ENCODE measurements at regions not wholly inside any gene's neighbourhood (a gene's known extent, or its start where the extent isn't known, plus 50 kb on each side); places are given as distances from the start of the nearest gene placed in this dataset.
A peak's percentile ranks its signal among the peaks of the same experiment; 100 is the strongest.

GRCh38 chr14:71526388-71526787 lies 405.8 kb upstream of the RGS6 start:
- intact Hi-C loops (cut with DNase I), result no loop called here
- Histone ChIP-seq H3K27ac (no peak overlapping the region), H3K36me3 (no peaks in the 10 kb centered on the region), H3K27me3 (no peaks in the 10 kb centered on the region), H3K9me3 (no peaks in the 10 kb centered on the region), H3K4me3 (no peak overlapping the region), H3K4me1 (no peaks in the 10 kb centered on the region)
- DNase-seq (no peak), ATAC-seq (no peak)
- no peak for TF ChIP-seq CTCF (IDR thresholded peaks at IDR 0.05)

GRCh38 chr14:71527838-71528237 lies 404.4 kb upstream of the RGS6 start:
- no peak overlapping the region for H3K4me3 ChIP-seq
- no peak for DNase-seq
- no peak for ATAC-seq
- no peaks in the 10 kb centered on the region for H3K4me1 ChIP-seq
- H3K27me3 ChIP-seq, result no peaks in the 10 kb centered on the region
- TF ChIP-seq CTCF (IDR thresholded peaks at IDR 0.05), result no peak
- intact Hi-C loops (cut with DNase I), result no loop called here
- no peaks in the 10 kb centered on the region for H3K9me3 ChIP-seq
- no peak overlapping the region for H3K27ac ChIP-seq
- no peaks in the 10 kb centered on the region for H3K36me3 ChIP-seq

- Histone ChIP-seq H3K27ac (no peak overlapping the region), H3K27me3 (no peaks in the 10 kb centered on the region), H3K4me3 (no peak overlapping the region), H3K9me3 (no peaks in the 10 kb centered on the region), H3K36me3 (no peaks in the 10 kb centered on the region), H3K4me1 (no peaks in the 10 kb centered on the region)
- no peak for TF ChIP-seq CTCF (IDR thresholded peaks at IDR 0.05)
- DNase-seq, result no peak
- peak; percentile 28 for ATAC-seq
- intact Hi-C loops (cut with DNase I), result no loop called here
These were observed 402.4 kb upstream of the RGS6 start for GRCh38 chr14:71529848-71530247.

- Histone ChIP-seq H3K9me3 (no peaks in the 10 kb centered on the region), H3K4me3 (no peak overlapping the region), H3K36me3 (no peaks in the 10 kb centered on the region), H3K27me3 (no peaks in the 10 kb centered on the region), H3K27ac (no peak overlapping the region), H3K4me1 (peaks cover 4% of the 10 kb centered on the region)
- ATAC-seq (no peak), DNase-seq (no peak)
- intact Hi-C loops (cut with DNase I), result no loop called here
- TF ChIP-seq CTCF (IDR thresholded peaks at IDR 0.05), result no peak
These were observed 399.9 kb upstream of the RGS6 start for GRCh38 chr14:71532344-71532743.

- ATAC-seq (no peak), DNase-seq (no peak)
- no peaks in the 10 kb centered on the region for H3K27me3 ChIP-seq
- no peak overlapping the region for H3K4me3 ChIP-seq
- no peaks in the 10 kb centered on the region for H3K36me3 ChIP-seq
- peaks cover 4% of the 10 kb centered on the region for H3K4me1 ChIP-seq
- intact Hi-C loops (cut with DNase I), result no loop called here
- H3K9me3 ChIP-seq, result no peaks in the 10 kb centered on the region
- TF ChIP-seq CTCF (IDR thresholded peaks at IDR 0.05), result no peak
- H3K27ac ChIP-seq, result no peak overlapping the region
These were observed 399.4 kb upstream of the RGS6 start for GRCh38 chr14:71532790-71533189.

GRCh38 chr14:71533390-71533789 lies 398.8 kb upstream of the RGS6 start:
- no peak for DNase-seq
- no peak overlapping the region for H3K27ac ChIP-seq
- no peak overlapping the region for H3K4me3 ChIP-seq
- H3K27me3 ChIP-seq, result no peaks in the 10 kb centered on the region
- H3K9me3 ChIP-seq, result no peaks in the 10 kb centered on the region
- ATAC-seq, result no peak
- TF ChIP-seq CTCF (IDR thresholded peaks at IDR 0.05), result no peak
- H3K4me1 ChIP-seq, result peaks cover 4% of the 10 kb centered on the region
- H3K36me3 ChIP-seq, result no peaks in the 10 kb centered on the region
- intact Hi-C loops (cut with DNase I), result no loop called here

All from upper lobe of right lung (tissue), 1 donor.